Stimulated activated naive CD8-positive, alpha-beta T cell treated with anti-CD3 and anti-CD28 coated beads, Interleukin-15, amount 100 ng/mL, for 72 hours (primary cell): ENCODE measurements at regions not wholly inside any gene's neighbourhood (a gene's known extent, or its start where the extent isn't known, plus 50 kb on each side); places are given as distances from the start of the nearest gene placed in this dataset.
"Not testable (repeated sequence)": the region's sequence is repeated elsewhere in the genome, so short reads cannot be mapped to it uniquely, and the experiment has no call there.

Source experiments
- ATAC-seq: fragments of 150-1000 bp; cut with Tn5 transposase; 2 replicates; pipeline ENCODE4 v1.10.0; 2021; ENCODE audit warnings: mild to moderate bottlenecking, moderate library complexity
- DNase-seq, 2 donors: peaks; one replicate each; pipeline ENCODE4 v3.0.0; 2021 to 2022
- H3K27ac Mint-ChIP-seq, 2 donors: one replicate each; pipeline ENCODE4 v1.8.0; 2022; ENCODE audit warnings: mild to moderate bottlenecking in 2 of 2, mixed read lengths in 2 of 2, moderate library complexity in 2 of 2
- H3K27me3 Mint-ChIP-seq: one replicate; pipeline ENCODE4 v1.8.0; 2022; ENCODE audit warnings: mixed read lengths
- H3K4me1 Mint-ChIP-seq: one replicate; pipeline ENCODE4 v1.8.0; 2022; ENCODE audit warnings: mild to moderate bottlenecking, mixed read lengths
- H3K4me3 Mint-ChIP-seq, 2 donors: one replicate each; pipeline ENCODE4 v1.8.0; 2022; ENCODE audit warnings: mild to moderate bottlenecking in 2 of 2, mixed read lengths in 2 of 2, moderate library complexity in 1 of 2
- H3K9me3 Mint-ChIP-seq, 2 donors: one replicate each; pipeline ENCODE4 v1.8.0; 2022; ENCODE audit warnings: mixed read lengths in 2 of 2

DNA sequence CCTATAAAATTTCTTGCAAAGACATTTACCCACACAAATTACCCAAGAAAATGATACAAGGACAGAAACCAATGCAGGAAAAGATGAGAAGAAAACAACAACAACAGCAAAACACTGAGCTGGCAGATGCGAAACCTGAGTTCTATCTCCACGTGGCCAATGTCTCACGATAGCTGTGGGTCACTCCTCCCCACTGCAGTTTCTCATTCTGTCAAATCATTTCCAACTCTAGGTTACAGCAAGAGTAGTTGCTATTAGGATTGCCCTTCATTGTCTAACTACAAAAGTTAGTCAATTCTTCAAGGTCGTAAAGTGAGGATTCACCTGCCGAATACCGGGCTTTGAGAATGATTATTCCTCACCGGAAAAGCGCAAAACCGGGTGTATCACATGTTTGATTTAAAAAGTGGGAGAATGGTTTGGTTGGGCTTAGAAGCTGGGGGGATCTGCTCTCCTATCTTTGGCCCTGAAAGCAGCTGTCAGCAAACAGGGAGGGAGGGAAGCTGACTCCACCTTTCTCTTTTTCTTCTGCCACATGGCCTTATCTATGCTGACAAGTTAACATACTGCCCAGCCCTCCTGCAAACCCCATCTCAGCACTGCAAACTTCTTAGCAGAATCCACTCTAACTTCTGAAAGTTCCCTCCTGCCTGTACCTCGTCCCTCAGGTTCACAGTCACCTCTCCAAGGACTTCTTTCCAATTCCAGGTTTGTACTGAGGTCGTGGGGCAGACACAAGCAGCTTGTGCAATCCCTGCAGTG is 473.0 kb downstream of the SOX11 start:
- Mint-ChIP-seq H3K9me3 (no peaks in the 10 kb centered on the region), H3K4me3 (no peak overlapping the region), H3K27me3 (no peaks in the 10 kb centered on the region), H3K27ac (no peak overlapping the region), H3K4me1 (no peaks in the 10 kb centered on the region)
- DNase-seq (no peak), ATAC-seq (no peak)

DNA sequence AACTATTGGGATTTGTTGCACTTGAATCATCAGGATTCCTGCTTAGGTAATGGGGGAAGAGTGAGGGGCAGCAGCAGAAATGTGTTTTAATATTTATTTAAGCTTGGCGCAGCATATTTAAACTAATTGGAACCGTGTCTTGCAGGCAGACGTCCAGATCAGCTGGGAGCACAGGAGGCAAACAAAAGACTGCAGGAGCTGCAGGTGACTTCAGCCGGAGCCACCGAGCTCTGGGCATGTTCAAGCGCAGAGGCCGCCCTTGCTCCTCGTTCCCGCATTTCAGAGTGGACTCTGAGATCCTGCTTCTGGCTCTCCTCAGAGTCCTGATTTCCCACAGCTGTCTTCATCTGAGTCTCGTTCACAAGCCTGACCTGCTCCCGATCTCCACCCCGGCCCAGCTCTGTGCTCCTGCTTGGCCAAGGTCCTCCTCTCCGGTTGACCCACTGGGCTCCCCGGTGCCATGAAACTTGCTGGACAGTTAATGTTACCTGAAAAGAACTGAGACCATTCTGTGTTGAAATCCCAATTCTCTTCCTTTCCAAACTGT is 475.5 kb downstream of the SOX11 start:
- no peak overlapping the region for H3K4me3 Mint-ChIP-seq
- DNase-seq, result no peak
- H3K27ac Mint-ChIP-seq, result no peak overlapping the region
- no peaks in the 10 kb centered on the region for H3K27me3 Mint-ChIP-seq
- H3K9me3 Mint-ChIP-seq, result no peaks in the 10 kb centered on the region
- no peaks in the 10 kb centered on the region for H3K4me1 Mint-ChIP-seq
- no peak for ATAC-seq

DNA sequence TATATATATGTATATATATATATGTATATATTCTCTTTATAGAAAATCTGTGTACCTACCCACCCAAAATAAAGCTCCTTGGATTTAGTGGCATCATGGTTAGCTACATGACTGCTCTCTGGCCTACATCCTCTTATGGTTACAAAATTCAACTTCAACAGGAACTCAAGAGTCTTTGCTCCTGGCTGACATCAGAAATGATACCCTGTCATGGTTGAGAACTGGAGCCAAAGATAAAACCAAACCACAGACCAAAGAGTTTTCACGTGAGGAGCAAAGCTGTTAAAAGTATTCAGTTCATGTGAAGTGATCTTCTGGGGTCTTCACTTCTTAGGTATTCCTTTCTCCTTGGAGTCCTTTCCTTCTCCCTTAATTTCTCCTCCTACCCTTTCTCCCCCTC is 476.3 kb downstream of the SOX11 start:
- DNase-seq, result no peak
- no peak for ATAC-seq
- Mint-ChIP-seq H3K27me3 (no peaks in the 10 kb centered on the region), H3K27ac (no peak overlapping the region), H3K9me3 (no peaks in the 10 kb centered on the region), H3K4me3 (no peak overlapping the region), H3K4me1 (no peaks in the 10 kb centered on the region)

DNA sequence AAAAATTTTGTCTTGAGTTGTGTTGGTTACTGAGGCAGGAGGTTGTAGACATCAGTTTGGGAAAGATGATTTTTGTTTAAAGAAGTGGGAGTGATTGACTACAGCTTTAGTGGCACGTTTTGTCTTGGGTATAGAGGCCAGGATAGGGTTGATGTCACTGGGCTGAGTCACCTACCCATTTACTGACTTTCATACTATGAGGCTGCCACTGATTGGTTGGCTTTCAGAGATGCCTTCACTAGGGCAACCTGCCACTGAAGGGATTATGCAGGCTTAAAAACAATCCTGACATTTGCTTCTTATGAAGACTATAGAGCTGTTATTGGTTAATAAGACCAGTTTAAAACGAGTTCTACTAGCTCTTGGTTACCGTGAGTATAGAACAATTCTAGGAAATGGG is 479.1 kb downstream of the SOX11 start:
- H3K27ac Mint-ChIP-seq, result no peak overlapping the region
- H3K4me1 Mint-ChIP-seq, result no peaks in the 10 kb centered on the region
- H3K4me3 Mint-ChIP-seq, result no peak overlapping the region
- no peak for DNase-seq
- ATAC-seq, result no peak
- H3K27me3 Mint-ChIP-seq, result no peaks in the 10 kb centered on the region
- H3K9me3 Mint-ChIP-seq, result no peaks in the 10 kb centered on the region

- no peak for ATAC-seq
Measured at GRCh38 chr2:6177811-6178210, 485.6 kb downstream of the SOX11 start.

GRCh38 chr2:6181525-6181924 is 489.3 kb downstream of the SOX11 start:
- ATAC-seq, result no peak
- H3K27me3 Mint-ChIP-seq, result no peaks in the 10 kb centered on the region
- no peaks in the 10 kb centered on the region for H3K4me1 Mint-ChIP-seq
- no peak overlapping the region for H3K4me3 Mint-ChIP-seq
- H3K9me3 Mint-ChIP-seq, result peaks cover 7 to 16% of the 10 kb centered on the region in 2 donors
- H3K27ac Mint-ChIP-seq, result no peak overlapping the region
- no peak for DNase-seq

More at GRCh38 chr2:6177811-6178210, 485.6 kb downstream of the SOX11 start:
- no peak overlapping the region for H3K4me3 Mint-ChIP-seq
- H3K4me1 Mint-ChIP-seq, result no peaks in the 10 kb centered on the region
- peaks cover 6 to 7% of the 10 kb centered on the region in 2 donors for H3K9me3 Mint-ChIP-seq
- no peak overlapping the region for H3K27ac Mint-ChIP-seq
- no peaks in the 10 kb centered on the region for H3K27me3 Mint-ChIP-seq
- no peak for DNase-seq

GRCh38 chr2:6181926-6182325 is 489.7 kb downstream of the SOX11 start:
- ATAC-seq, result no peak
- no peak for DNase-seq
- no peak overlapping the region for H3K4me3 Mint-ChIP-seq
- H3K27me3 Mint-ChIP-seq, result no peaks in the 10 kb centered on the region
- peaks cover 7 to 16% of the 10 kb centered on the region in 2 donors for H3K9me3 Mint-ChIP-seq
- H3K27ac Mint-ChIP-seq, result no peak overlapping the region
- no peaks in the 10 kb centered on the region for H3K4me1 Mint-ChIP-seq

DNA sequence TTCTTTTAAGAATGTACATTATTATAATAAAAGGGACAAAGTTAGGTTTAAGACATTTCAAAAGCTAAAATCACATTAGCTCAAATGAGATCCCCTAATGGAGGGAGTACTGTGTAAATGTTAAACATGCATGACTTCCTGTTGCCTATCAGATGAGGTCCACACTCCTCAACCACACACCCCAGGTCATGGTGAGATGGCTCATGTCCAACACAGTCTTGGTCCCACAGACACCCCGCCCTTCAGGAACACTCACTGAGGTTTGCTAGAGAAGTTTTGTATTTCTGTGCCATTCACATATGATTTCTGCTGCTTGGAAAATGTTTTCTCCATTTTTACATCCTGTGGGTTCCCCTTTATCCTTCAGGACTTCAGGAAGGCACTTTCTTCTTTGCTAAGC is 491.0 kb downstream of the SOX11 start:
- ATAC-seq (no peak), DNase-seq (no peak)
- no peaks in the 10 kb centered on the region for H3K27me3 Mint-ChIP-seq
- peaks cover 7 to 16% of the 10 kb centered on the region in 2 donors for H3K9me3 Mint-ChIP-seq
- no peak overlapping the region for H3K4me3 Mint-ChIP-seq
- no peaks in the 10 kb centered on the region for H3K4me1 Mint-ChIP-seq
- no peak overlapping the region for H3K27ac Mint-ChIP-seq

GRCh38 chr2:6184532-6185292 is 492.5 kb downstream of the SOX11 start:
- Mint-ChIP-seq H3K27me3 (no peaks in the 10 kb centered on the region), H3K9me3 (peaks cover 5 to 21% of the 10 kb centered on the region in 2 donors), H3K4me1 (no peaks in the 10 kb centered on the region), H3K4me3 (no peak overlapping the region), H3K27ac (peak overlapping the region in 1 of 2 donors; percentile 79)
- DNase-seq (no peak), ATAC-seq (no peak)

- ATAC-seq, result no peak
- DNase-seq, result no peak
- Mint-ChIP-seq H3K9me3 (peaks cover 16 to 22% of the 10 kb centered on the region in 2 donors), H3K4me1 (no peaks in the 10 kb centered on the region), H3K4me3 (no peak overlapping the region), H3K27ac (no peak overlapping the region), H3K27me3 (no peaks in the 10 kb centered on the region)
Measured at GRCh38 chr2:6186332-6187151, 494.4 kb downstream of the SOX11 start.

DNA sequence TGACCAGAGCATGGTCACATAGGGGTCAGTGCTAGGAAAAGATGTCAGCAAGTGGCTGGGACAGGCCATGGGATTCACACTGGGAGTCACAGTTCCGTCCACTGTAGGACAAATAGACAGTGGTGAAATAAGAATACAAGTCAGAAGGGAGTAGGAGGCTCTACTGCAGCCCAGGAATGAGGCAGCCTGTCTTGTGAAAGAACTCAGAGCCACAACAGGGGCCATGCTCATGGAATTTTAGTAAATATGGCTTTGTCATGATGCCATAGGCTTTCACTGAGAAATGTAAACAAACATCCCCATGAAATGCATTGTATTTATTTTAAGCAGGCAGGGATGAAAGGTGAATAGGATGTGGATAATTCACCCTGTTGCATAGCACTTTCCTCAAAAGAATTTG is 504.3 kb downstream of the SOX11 start:
- Mint-ChIP-seq H3K27ac (no peak overlapping the region), H3K27me3 (no peaks in the 10 kb centered on the region), H3K4me1 (no peaks in the 10 kb centered on the region), H3K4me3 (no peak overlapping the region), H3K9me3 (peaks cover 5 to 27% of the 10 kb centered on the region in 2 donors)
- DNase-seq (no peak), ATAC-seq (no peak)

- not testable (repeated sequence) for H3K4me1 Mint-ChIP-seq, H3K27ac Mint-ChIP-seq, DNase-seq, H3K27me3 Mint-ChIP-seq, H3K4me3 Mint-ChIP-seq, ATAC-seq
- H3K9me3 Mint-ChIP-seq, result peaks cover 5 to 19% of the 10 kb centered on the region in 2 donors
Measured at GRCh38 chr2:6198370-6198919, 506.3 kb downstream of the SOX11 start.

GRCh38 chr2:6202756-6203155 is 510.6 kb downstream of the SOX11 start:
- DNase-seq, result no peak

GRCh38 chr2:6203291-6203959 is 511.2 kb downstream of the SOX11 start:
- ATAC-seq (no peak), DNase-seq (no peak)
- Mint-ChIP-seq H3K27ac (no peak overlapping the region), H3K27me3 (no peaks in the 10 kb centered on the region), H3K4me3 (no peak overlapping the region), H3K9me3 (peaks cover 0 to 6% of the 10 kb centered on the region in 2 donors), H3K4me1 (no peaks in the 10 kb centered on the region)

More at GRCh38 chr2:6202756-6203155, 510.6 kb downstream of the SOX11 start:
- Mint-ChIP-seq H3K9me3 (peaks cover 0 to 11% of the 10 kb centered on the region in 2 donors), H3K27me3 (no peaks in the 10 kb centered on the region), H3K4me3 (no peak overlapping the region), H3K27ac (no peak overlapping the region), H3K4me1 (no peaks in the 10 kb centered on the region)
- ATAC-seq, result no peak

GRCh38 chr2:6206882-6207281 is 514.7 kb downstream of the SOX11 start:
- Mint-ChIP-seq H3K4me3 (no peak overlapping the region), H3K27me3 (no peaks in the 10 kb centered on the region), H3K27ac (no peak overlapping the region), H3K4me1 (no peaks in the 10 kb centered on the region), H3K9me3 (peaks cover 0 to 5% of the 10 kb centered on the region in 2 donors)
- DNase-seq (no peak), ATAC-seq (no peak)
